WTC11 (cell line): ENCODE measurements at regions not wholly inside any gene's neighbourhood (a gene's known extent, or its start where the extent isn't known, plus 50 kb on each side); places are given as distances from the start of the nearest gene placed in this dataset.

ENCODE experiments used
- ATAC-seq: fragments of 200-7000 bp; cut with Tn5 transposase; 2 replicates; pipeline ENCODE4 v1.10.0; 2021; ENCODE audit warnings: mild to moderate bottlenecking, moderate library complexity
- CTCF ChIA-PET: fragments of 300-600 bp; sonication (Branson Sonifier 250); formaldehyde crosslinking; loops from one replicate; lab custom pipeline; 2021; ENCODE audit warnings: antibody characterized with exemption; lab: Charles Lee
- POLR2A ChIA-PET: fragments of 350-600 bp; sonication (Branson Sonifier 250); formaldehyde crosslinking; loops from one replicate; lab custom pipeline; 2021; ENCODE audit warnings: antibody characterized with exemption; lab: Charles Lee
- DNase-seq: peaks from one replicate; pipeline ENCODE4 v3.0.0; 2021; ENCODE audit warnings: low spot score
- H3K27ac Mint-ChIP-seq: 2 replicates; pipeline ENCODE4 v1.8.0; 2021; ENCODE audit warnings: mixed read lengths
- H3K27me3 Mint-ChIP-seq: 2 replicates; pipeline ENCODE4 v1.8.0; 2021; ENCODE audit warnings: low read depth, mild to moderate bottlenecking, moderate library complexity, mixed read lengths
- H3K36me3 Mint-ChIP-seq: 2 replicates; pipeline ENCODE4 v1.8.0; 2021; ENCODE audit warnings: mixed read lengths
- H3K4me1 Mint-ChIP-seq: 2 replicates; pipeline ENCODE4 v1.8.0; 2022; ENCODE audit warnings: mixed read lengths
- H3K4me3 Mint-ChIP-seq: 2 replicates; pipeline ENCODE4 v1.8.0; 2021; ENCODE audit warnings: mild to moderate bottlenecking, moderate library complexity, mixed read lengths
- H3K9me3 Mint-ChIP-seq: 2 replicates; pipeline ENCODE4 v1.8.0; 2021; ENCODE audit warnings: mixed read lengths
- ARID4B ChIP-seq: sonication (generic); formaldehyde crosslinking; IDR thresholded peaks from 2 replicates; pipeline ENCODE4 v1.8.0; 2023; ENCODE audit warnings: missing genetic modification reagents, mild to moderate bottlenecking, borderline replicate concordance
- ATF1 ChIP-seq: sonication (generic); formaldehyde crosslinking; IDR thresholded peaks from 2 replicates; pipeline ENCODE4 v1.8.1; 2023; ENCODE audit warnings: mild to moderate bottlenecking, moderate library complexity, missing genetic modification reagents
- ERG ChIP-seq: fragments of 250-450 bp; sonication (Bioruptor Pico); IDR thresholded peaks from 2 replicates; pipeline ENCODE4 v1.8.0; 2021; ENCODE audit warnings: mild to moderate bottlenecking
- ETV6 ChIP-seq: sonication (generic); formaldehyde crosslinking; IDR thresholded peaks from 2 replicates; pipeline ENCODE4 v1.8.1; 2022; ENCODE audit warnings: mild to moderate bottlenecking, missing genetic modification reagents
- GABPB1 ChIP-seq: sonication (generic); formaldehyde crosslinking; IDR thresholded peaks from 2 replicates; pipeline ENCODE4 v1.8.1; 2023; ENCODE audit warnings: mild to moderate bottlenecking, missing genetic modification reagents
- GTF2I ChIP-seq: fragments of 250-450 bp; sonication (Bioruptor Pico); conservative IDR thresholded peaks from 2 replicates; pipeline ENCODE4 v1.4.0; 2021; ENCODE audit warnings: mild to moderate bottlenecking
- KAT7 ChIP-seq: sonication (generic); formaldehyde crosslinking; IDR thresholded peaks from 2 replicates; pipeline ENCODE4 v1.8.1; 2023; ENCODE audit warnings: missing genetic modification reagents, mild to moderate bottlenecking, borderline replicate concordance
- MYBL2 ChIP-seq: sonication (generic); formaldehyde crosslinking; IDR thresholded peaks from 2 replicates; pipeline ENCODE4 v1.8.1; 2023; ENCODE audit warnings: mild to moderate bottlenecking, moderate library complexity, missing genetic modification reagents
- NFATC4 ChIP-seq: fragments of 250-450 bp; sonication (Bioruptor Pico); IDR thresholded peaks from 2 replicates; pipeline ENCODE4 v1.9.0; 2021; ENCODE audit warnings: mild to moderate bottlenecking
- NFE2L1 ChIP-seq: sonication (generic); formaldehyde crosslinking; IDR thresholded peaks from 2 replicates; pipeline ENCODE4 v1.8.1; 2023; ENCODE audit warnings: missing genetic modification reagents
- NFYB ChIP-seq: sonication (generic); formaldehyde crosslinking; conservative IDR thresholded peaks from 2 replicates; pipeline ENCODE4 v1.8.0; 2022; ENCODE audit warnings: low read depth, missing genetic modification reagents
- NR3C1 ChIP-seq: sonication (generic); formaldehyde crosslinking; conservative IDR thresholded peaks from 2 replicates; pipeline ENCODE4 v1.8.1; 2023; ENCODE audit warnings: low read depth, mild to moderate bottlenecking, missing genetic modification reagents
- PRRX2 ChIP-seq: fragments of 250-450 bp; sonication (Bioruptor Pico); IDR thresholded peaks from 2 replicates; pipeline ENCODE4 v1.8.0; 2021; ENCODE audit warnings: mild to moderate bottlenecking
- RELA ChIP-seq: sonication (generic); formaldehyde crosslinking; IDR thresholded peaks from 2 replicates; pipeline ENCODE4 v1.8.1; 2022; ENCODE audit warnings: missing genetic modification reagents, mild to moderate bottlenecking, borderline replicate concordance
- RORB ChIP-seq: fragments of 250-450 bp; sonication (Bioruptor Pico); IDR thresholded peaks from 2 replicates; pipeline ENCODE4 v1.9.0; 2021; ENCODE audit warnings: mild to moderate bottlenecking
- SOX15 ChIP-seq: fragments of 250-450 bp; sonication (Bioruptor Pico); IDR thresholded peaks from 2 replicates; pipeline ENCODE4 v1.9.0; 2021; ENCODE audit warnings: mild to moderate bottlenecking
- STAT6 ChIP-seq: sonication (generic); formaldehyde crosslinking; conservative IDR thresholded peaks from 2 replicates; pipeline ENCODE4 v1.8.1; 2023; ENCODE audit warnings: mild to moderate bottlenecking, low read depth, missing genetic modification reagents, moderate library complexity
- TCF7 ChIP-seq: sonication (generic); formaldehyde crosslinking; IDR thresholded peaks from 2 replicates; pipeline ENCODE4 v1.8.0; 2022; ENCODE audit warnings: mild to moderate bottlenecking, low read depth, missing genetic modification reagents, moderate library complexity
- TEAD1 ChIP-seq: sonication (generic); formaldehyde crosslinking; IDR thresholded peaks from 2 replicates; pipeline ENCODE4 v1.8.0; 2022; ENCODE audit warnings: mild to moderate bottlenecking, missing genetic modification reagents
- TP53 ChIP-seq: sonication (generic); formaldehyde crosslinking; IDR thresholded peaks from 2 replicates; pipeline ENCODE4 v1.8.1; 2023; ENCODE audit warnings: mild to moderate bottlenecking, missing genetic modification reagents
- USF1 ChIP-seq: sonication (generic); formaldehyde crosslinking; IDR thresholded peaks from 2 replicates; pipeline ENCODE4 v1.8.0; 2022; ENCODE audit warnings: mild to moderate bottlenecking, missing genetic modification reagents
- ZNF263 ChIP-seq: sonication (generic); formaldehyde crosslinking; IDR thresholded peaks from 2 replicates; pipeline ENCODE4 v1.8.1; 2022; ENCODE audit warnings: low read depth, mild to moderate bottlenecking, moderate library complexity, missing genetic modification reagents
- ZNF532 ChIP-seq: fragments of 250-450 bp; sonication (Bioruptor Pico); IDR thresholded peaks from 2 replicates; pipeline ENCODE4 v1.9.0; 2021; ENCODE audit warnings: mild to moderate bottlenecking, borderline replicate concordance
- ZNF671 ChIP-seq: fragments of 250-450 bp; sonication (Bioruptor Pico); IDR thresholded peaks from 2 replicates; pipeline ENCODE4 v1.8.0; 2021; ENCODE audit warnings: mild to moderate bottlenecking

- Mint-ChIP-seq H3K36me3 (no peaks in the 10 kb centered on the region), H3K9me3 (no peaks in the 10 kb centered on the region), H3K4me3 (no peak overlapping the region), H3K4me1 (no peaks in the 10 kb centered on the region), H3K27ac (no peak overlapping the region), H3K27me3 (no peaks in the 10 kb centered on the region)
- TF ChIP-seq RORB (CRISPR knock-in tag) (no peak), ATF1 (CRISPR knock-in tag) (no peak), USF1 (CRISPR knock-in tag) (no peak), NFYB (CRISPR knock-in tag) (no peak), PRRX2 (CRISPR knock-in tag) (no peak), ZNF671 (no peak), NR3C1 (CRISPR knock-in tag) (no peak), ERG (CRISPR knock-in tag) (no peak), NFE2L1 (CRISPR knock-in tag) (no peak)
- ChIA-PET POLR2A (no interaction called here), CTCF (no interaction called here)
- ATAC-seq (no peak), DNase-seq (no peak)
These were observed 205.5 kb upstream of the TMEM45B start for GRCh38 chr11:129610125-129610524.

GRCh38 chr11:129610545-129610944, 205.1 kb upstream of the TMEM45B start:
- no peaks in the 10 kb centered on the region for H3K36me3 Mint-ChIP-seq

More at GRCh38 chr11:129610545-129610944, 205.1 kb upstream of the TMEM45B start:
- no peak overlapping the region for H3K27ac Mint-ChIP-seq
- no peaks in the 10 kb centered on the region for H3K4me1 Mint-ChIP-seq
- TF ChIP-seq STAT6 (CRISPR knock-in tag) (no peak), ZNF263 (no peak), RELA (no peak), ETV6 (CRISPR knock-in tag) (no peak), SOX15 (no peak), MYBL2 (CRISPR knock-in tag) (no peak), ATF1 (CRISPR knock-in tag) (no peak), TEAD1 (CRISPR knock-in tag) (no peak), NR3C1 (CRISPR knock-in tag) (no peak), GABPB1 (CRISPR knock-in tag) (no peak), ZNF532 (CRISPR knock-in tag) (no peak), KAT7 (CRISPR knock-in tag) (no peak), NFATC4 (CRISPR knock-in tag) (no peak), TP53 (CRISPR knock-in tag) (no peak), NFE2L1 (CRISPR knock-in tag) (no peak), TCF7 (no peak), GTF2I (no peak), ARID4B (CRISPR knock-in tag) (no peak)
- DNase-seq (no peak), ATAC-seq (no peak)
- no peaks in the 10 kb centered on the region for H3K27me3 Mint-ChIP-seq
- CTCF ChIA-PET = no interaction called here
- H3K4me3 Mint-ChIP-seq = no peak overlapping the region
- POLR2A ChIA-PET = no interaction called here
- no peaks in the 10 kb centered on the region for H3K9me3 Mint-ChIP-seq
